ENCODE measurements at regions not wholly inside any gene's neighbourhood (a gene's known extent, or its start where the extent isn't known, plus 50 kb on each side); places are given as distances from the start of the nearest gene placed in this dataset.

GRCh38 chr9:25816439-25816838, 138.2 kb upstream of the TUSC1 start:
- TF ChIP-seq, protein P1, sequence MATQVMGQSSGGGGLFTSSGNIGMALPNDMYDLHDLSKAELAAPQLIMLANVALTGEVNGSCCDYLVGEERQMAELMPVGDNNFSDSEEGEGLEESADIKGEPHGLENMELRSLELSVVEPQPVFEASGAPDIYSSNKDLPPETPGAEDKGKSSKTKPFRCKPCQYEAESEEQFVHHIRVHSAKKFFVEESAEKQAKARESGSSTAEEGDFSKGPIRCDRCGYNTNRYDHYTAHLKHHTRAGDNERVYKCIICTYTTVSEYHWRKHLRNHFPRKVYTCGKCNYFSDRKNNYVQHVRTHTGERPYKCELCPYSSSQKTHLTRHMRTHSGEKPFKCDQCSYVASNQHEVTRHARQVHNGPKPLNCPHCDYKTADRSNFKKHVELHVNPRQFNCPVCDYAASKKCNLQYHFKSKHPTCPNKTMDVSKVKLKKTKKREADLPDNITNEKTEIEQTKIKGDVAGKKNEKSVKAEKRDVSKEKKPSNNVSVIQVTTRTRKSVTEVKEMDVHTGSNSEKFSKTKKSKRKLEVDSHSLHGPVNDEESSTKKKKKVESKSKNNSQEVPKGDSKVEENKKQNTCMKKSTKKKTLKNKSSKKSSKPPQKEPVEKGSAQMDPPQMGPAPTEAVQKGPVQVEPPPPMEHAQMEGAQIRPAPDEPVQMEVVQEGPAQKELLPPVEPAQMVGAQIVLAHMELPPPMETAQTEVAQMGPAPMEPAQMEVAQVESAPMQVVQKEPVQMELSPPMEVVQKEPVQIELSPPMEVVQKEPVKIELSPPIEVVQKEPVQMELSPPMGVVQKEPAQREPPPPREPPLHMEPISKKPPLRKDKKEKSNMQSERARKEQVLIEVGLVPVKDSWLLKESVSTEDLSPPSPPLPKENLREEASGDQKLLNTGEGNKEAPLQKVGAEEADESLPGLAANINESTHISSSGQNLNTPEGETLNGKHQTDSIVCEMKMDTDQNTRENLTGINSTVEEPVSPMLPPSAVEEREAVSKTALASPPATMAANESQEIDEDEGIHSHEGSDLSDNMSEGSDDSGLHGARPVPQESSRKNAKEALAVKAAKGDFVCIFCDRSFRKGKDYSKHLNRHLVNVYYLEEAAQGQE (IDR thresholded peaks at IDR 0.05; ENCODE audit: low read depth), result no peak
- no peak for TF ChIP-seq CREB1 (IDR thresholded peaks at IDR 0.05; ENCODE audit: low read depth)

All from Ishikawa (cell line).